Epithelial cell of proximal tubule (primary cell): ENCODE measurements at regions not wholly inside any gene's neighbourhood (a gene's known extent, or its start where the extent isn't known, plus 50 kb on each side); places are given as distances from the start of the nearest gene placed in this dataset.

ENCODE experiments used
- DNase-seq: peaks from one replicate; pipeline ENCODE4 v3.0.0-alpha.2; 2011; ENCODE audit warnings: low read depth
- H3K4me3 ChIP-seq: 2 replicates; pipeline ENCODE4 v1.5.1; 2011; ENCODE audit warnings: low read depth, mild to moderate bottlenecking, low read length
- CTCF ChIP-seq: conservative IDR thresholded peaks from 2 replicates; pipeline ENCODE4 v1.5.1; 2012; ENCODE audit warnings: low read depth, mild to moderate bottlenecking, low read length

- TF ChIP-seq CTCF = no peak
- no peak overlapping the region for H3K4me3 ChIP-seq
- DNase-seq = no peak
Measured at GRCh38 chr11:19552161-19552560, 160.5 kb upstream of the NAV2 start.

GRCh38 chr11:19551457-19551856 is 161.2 kb upstream of the NAV2 start:
- DNase-seq = no peak
- H3K4me3 ChIP-seq = no peak overlapping the region
- TF ChIP-seq CTCF = no peak

- no peak overlapping the region for H3K4me3 ChIP-seq
- no peak for TF ChIP-seq CTCF
- no peak for DNase-seq
Measured at GRCh38 chr11:19547044-19547443, 165.6 kb upstream of the NAV2 start.

GRCh38 chr11:19546325-19546724 is 166.3 kb upstream of the NAV2 start:
- TF ChIP-seq CTCF = no peak
- no peak overlapping the region for H3K4me3 ChIP-seq
- no peak for DNase-seq

- no peak for TF ChIP-seq CTCF
- no peak for DNase-seq
Measured at GRCh38 chr11:19541521-19542049, 171.1 kb upstream of the NAV2 start.

GRCh38 chr11:19539861-19540260 is 172.8 kb upstream of the NAV2 start:
- DNase-seq = no peak
- H3K4me3 ChIP-seq = no peak overlapping the region
- no peak for TF ChIP-seq CTCF

More at GRCh38 chr11:19541521-19542049, 171.1 kb upstream of the NAV2 start:
- no peak overlapping the region for H3K4me3 ChIP-seq

GRCh38 chr11:19537803-19538453 is 174.7 kb upstream of the NAV2 start:
- no peak for DNase-seq
- H3K4me3 ChIP-seq = no peak overlapping the region
- no peak for TF ChIP-seq CTCF
